Naive thymus-derived CD8-positive, alpha-beta T cell (primary cell): ENCODE measurements at regions not wholly inside any gene's neighbourhood (a gene's known extent, or its start where the extent isn't known, plus 50 kb on each side); places are given as distances from the start of the nearest gene placed in this dataset.

Experiments used
- ATAC-seq, 2 donors: fragments of 150-1000 bp; cut with Tn5 transposase in 1 of 2; sonication (Bioruptor Pico), chemical (Tn5 transposase) in 1 of 2; 1 replicate in 1 of 2; 2 replicates in 1 of 2; pipeline ENCODE4 v1.10.0; 2021; ENCODE audit warnings: mild to moderate bottlenecking in 2 of 2, moderate library complexity in 2 of 2
- POLR2A ChIA-PET: fragments of 350-600 bp; sonication (Branson Sonifier 250); formaldehyde crosslinking; loops from one replicate; lab custom pipeline; 2021; ENCODE audit warnings: antibody characterized with exemption; lab: Charles Lee
- DNase-seq, 10 donors: peaks; one replicate each; pipeline versions ENCODE4 v3.0.0 to v3.0.0-alpha.2; 2020 to 2022
- H3K27ac Mint-ChIP-seq, 10 donors: one replicate each; pipeline ENCODE4 v1.8.0; 2020 to 2022; ENCODE audit warnings: mild to moderate bottlenecking in 10 of 10, mixed read lengths in 10 of 10, moderate library complexity in 4 of 10, inconsistent platforms in 1 of 10
- H3K27me3 Mint-ChIP-seq, 5 donors: one replicate each; pipeline ENCODE4 v1.8.0; 2021 to 2022; ENCODE audit warnings: mixed read lengths in 5 of 5
- H3K36me3 Mint-ChIP-seq, 3 donors: one replicate each; pipeline ENCODE4 v1.8.0; 2020 to 2022; ENCODE audit warnings: mixed read lengths in 3 of 3, mild to moderate bottlenecking in 2 of 3, inconsistent platforms in 1 of 3
- H3K4me1 Mint-ChIP-seq, 4 donors: one replicate each; pipeline ENCODE4 v1.8.0; 2021 to 2022; ENCODE audit warnings: mixed read lengths in 4 of 4
- H3K4me3 Mint-ChIP-seq, 10 donors: one replicate each; pipeline ENCODE4 v1.8.0; 2020 to 2022; ENCODE audit warnings: mild to moderate bottlenecking in 10 of 10, mixed read lengths in 10 of 10, moderate library complexity in 6 of 10, inconsistent platforms in 1 of 10
- H3K9me3 Mint-ChIP-seq, 9 donors: one replicate each; pipeline ENCODE4 v1.8.0; 2020 to 2022; ENCODE audit warnings: mixed read lengths in 9 of 9, mild to moderate bottlenecking in 3 of 9, inconsistent platforms in 1 of 9, moderate library complexity in 1 of 9

DNA sequence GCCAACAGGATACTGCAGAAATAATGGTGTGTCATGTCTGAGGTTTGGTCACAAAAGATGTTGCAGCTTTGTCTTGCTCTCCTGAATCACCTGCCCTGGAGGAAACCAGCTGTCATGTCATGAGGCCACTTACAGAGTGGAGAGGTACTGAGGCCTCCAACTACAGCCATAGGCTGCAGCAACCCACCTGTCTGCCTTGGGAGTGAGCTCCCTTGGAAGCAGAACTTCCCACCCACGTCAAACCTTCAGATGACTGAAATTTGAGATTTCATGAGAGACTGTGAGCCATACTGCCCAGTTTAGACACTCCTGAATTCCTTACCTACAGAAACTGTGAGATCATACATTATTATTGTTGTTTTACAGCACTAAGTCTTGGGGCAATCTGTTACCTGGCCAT is 475.9 kb downstream of the HS3ST3B1 start:
- no peak for ATAC-seq
- Mint-ChIP-seq H3K9me3 (peaks cover 0 to 10% (median 0%) of the 10 kb centered on the region in 9 donors), H3K4me1 (no peaks in the 10 kb centered on the region), H3K36me3 (peaks cover 0 to 5% (median 5%) of the 10 kb centered on the region in 3 donors), H3K27ac (peak overlapping the region in 1 of 10 donors; percentile 7), H3K27me3 (peaks cover 2 to 47% (median 17%) of the 10 kb centered on the region in 5 donors), H3K4me3 (no peak overlapping the region)
- no peak for DNase-seq
- POLR2A ChIA-PET, result no interaction called here

GRCh38 chr17:14775731-14776492 is 475.0 kb downstream of the HS3ST3B1 start:
- Mint-ChIP-seq H3K4me3 (no peak overlapping the region), H3K27me3 (peaks cover 2 to 47% (median 17%) of the 10 kb centered on the region in 5 donors), H3K36me3 (peaks cover 0 to 9% (median 5%) of the 10 kb centered on the region in 3 donors), H3K4me1 (no peaks in the 10 kb centered on the region), H3K9me3 (peaks cover 0 to 10% (median 0%) of the 10 kb centered on the region in 9 donors), H3K27ac (no peak overlapping the region)
- POLR2A ChIA-PET, result no interaction called here
- ATAC-seq (no peak), DNase-seq (no peak)

GRCh38 chr17:14774774-14775173 is 473.9 kb downstream of the HS3ST3B1 start:
- H3K36me3 Mint-ChIP-seq, result peaks cover 0 to 9% (median 6%) of the 10 kb centered on the region in 3 donors
- H3K9me3 Mint-ChIP-seq, result peaks cover 0 to 10% (median 3%) of the 10 kb centered on the region in 9 donors
- H3K27me3 Mint-ChIP-seq, result peaks cover 2 to 44% (median 17%) of the 10 kb centered on the region in 5 donors
- DNase-seq (no peak), ATAC-seq (no peak)
- POLR2A ChIA-PET, result no interaction called here
- H3K4me1 Mint-ChIP-seq, result no peaks in the 10 kb centered on the region
- no peak overlapping the region for H3K27ac Mint-ChIP-seq
- H3K4me3 Mint-ChIP-seq, result no peak overlapping the region

DNA sequence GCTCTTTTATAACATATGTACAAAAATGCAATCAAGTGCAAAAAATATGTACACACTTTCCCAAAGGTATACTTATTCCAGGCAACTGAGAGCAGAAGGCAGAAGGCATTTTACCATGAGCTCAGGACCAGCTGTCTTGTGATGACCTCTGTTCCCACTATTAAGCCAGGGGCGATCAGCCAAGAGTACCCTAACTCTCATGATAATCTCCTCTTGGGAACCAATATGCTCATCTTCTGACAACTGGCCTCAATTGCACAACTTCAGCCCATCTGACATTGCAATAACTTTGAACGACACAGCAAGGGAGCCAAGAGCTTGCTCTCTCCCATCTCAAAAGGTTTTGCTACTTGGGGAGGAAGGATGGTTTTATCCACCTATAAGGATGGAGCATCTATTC is 471.9 kb downstream of the HS3ST3B1 start:
- no peaks in the 10 kb centered on the region for H3K4me1 Mint-ChIP-seq
- ATAC-seq (no peak), DNase-seq (no peak)
- H3K27me3 Mint-ChIP-seq, result peaks cover 2 to 29% (median 16%) of the 10 kb centered on the region in 5 donors
- peaks cover 0 to 20% (median 11%) of the 10 kb centered on the region in 3 donors for H3K36me3 Mint-ChIP-seq
- POLR2A ChIA-PET, result no interaction called here
- no peak overlapping the region for H3K4me3 Mint-ChIP-seq
- no peak overlapping the region for H3K27ac Mint-ChIP-seq
- H3K9me3 Mint-ChIP-seq, result peaks cover 2 to 21% (median 12%) of the 10 kb centered on the region in 9 donors

DNA sequence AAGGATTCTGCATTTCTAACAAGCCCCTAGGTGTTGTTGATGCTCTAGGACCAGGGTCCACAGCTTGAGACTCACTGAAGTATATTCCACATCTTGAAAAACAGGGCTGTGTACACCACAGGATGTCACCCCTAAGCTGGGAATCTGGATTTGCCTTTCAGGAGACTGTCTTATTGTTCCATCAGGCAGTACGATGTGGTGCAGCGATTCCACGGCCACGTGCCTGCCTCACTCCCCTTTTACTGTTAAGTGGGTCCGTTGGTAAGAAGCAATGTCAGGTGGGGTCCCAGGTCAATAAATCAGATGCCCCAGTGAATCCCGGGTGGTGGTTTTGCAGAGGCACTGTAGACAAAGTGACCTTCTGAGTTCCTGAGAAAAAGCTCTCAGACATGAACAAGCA is 470.7 kb downstream of the HS3ST3B1 start:
- Mint-ChIP-seq H3K9me3 (peaks cover 2 to 22% (median 12%) of the 10 kb centered on the region in 9 donors), H3K27me3 (peaks cover 2 to 25% (median 13%) of the 10 kb centered on the region in 5 donors), H3K4me3 (no peak overlapping the region), H3K36me3 (peaks cover 0 to 20% (median 11%) of the 10 kb centered on the region in 3 donors), H3K27ac (no peak overlapping the region), H3K4me1 (no peaks in the 10 kb centered on the region)
- ATAC-seq (no peak), DNase-seq (no peak)
- POLR2A ChIA-PET, result no interaction called here

DNA sequence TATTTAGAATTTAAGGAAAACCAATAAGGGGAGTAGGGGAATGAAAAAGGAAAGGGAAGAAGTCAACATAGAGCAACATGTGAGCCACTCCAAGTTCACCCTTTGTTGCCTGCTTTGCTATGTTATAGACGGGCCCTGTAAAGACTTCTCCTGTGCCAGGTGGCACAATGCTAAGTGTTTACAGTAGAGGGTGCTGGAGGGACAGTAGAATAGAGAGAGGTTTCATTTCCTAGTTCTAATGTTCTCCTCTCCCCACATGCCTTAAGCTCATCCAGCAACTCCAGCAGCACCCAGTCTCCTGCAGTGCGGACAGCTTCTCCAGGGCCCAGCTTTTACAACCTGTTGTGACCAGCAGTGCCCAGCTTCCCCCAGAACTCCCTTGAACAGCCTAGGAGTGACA is 468.0 kb downstream of the HS3ST3B1 start:
- Mint-ChIP-seq H3K4me3 (no peak overlapping the region), H3K9me3 (peaks cover 2 to 21% (median 11%) of the 10 kb centered on the region in 9 donors)

DNA sequence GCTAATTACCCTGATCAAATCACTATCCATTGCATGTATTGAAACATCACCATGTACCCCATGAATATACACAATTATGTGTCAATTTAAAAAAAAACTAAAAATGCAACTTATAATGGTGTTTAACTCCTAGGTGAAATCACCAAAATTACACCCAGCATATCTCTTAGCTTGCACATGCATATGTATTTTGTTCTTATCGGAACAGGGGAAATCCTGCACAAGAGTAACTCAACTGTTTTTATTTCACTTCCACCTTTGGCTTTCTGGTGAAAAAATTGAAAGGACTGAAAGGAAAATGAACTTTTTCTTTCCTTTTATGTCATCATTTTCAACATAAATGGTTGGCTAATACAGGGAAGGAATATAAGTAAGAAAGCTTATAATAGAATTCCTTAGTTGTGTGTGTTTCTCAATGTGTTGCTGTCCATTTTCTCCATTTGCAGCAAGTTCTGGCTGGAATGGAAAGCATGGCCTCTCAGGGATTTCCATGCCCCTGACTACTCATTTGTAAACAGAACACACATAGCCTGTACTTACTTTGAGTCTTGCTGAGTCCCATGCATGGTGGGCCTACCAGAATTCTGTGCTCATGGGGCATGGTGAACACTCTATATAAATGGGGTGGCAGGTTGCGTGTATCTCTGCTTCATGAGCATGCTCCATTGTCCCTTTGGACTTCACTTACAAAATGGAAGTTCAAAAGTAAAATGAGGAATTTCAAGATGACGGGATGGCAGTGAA is 462.0 kb downstream of the HS3ST3B1 start:
- POLR2A ChIA-PET, result no interaction called here
- Mint-ChIP-seq H3K4me1 (peaks cover 0 to 7% (median 0%) of the 10 kb centered on the region in 4 donors), H3K27ac (no peak overlapping the region), H3K4me3 (no peak overlapping the region), H3K36me3 (no peaks in the 10 kb centered on the region), H3K9me3 (peaks cover 0 to 5% (median 0%) of the 10 kb centered on the region in 9 donors), H3K27me3 (peaks cover 0 to 7% (median 0%) of the 10 kb centered on the region in 5 donors)
- DNase-seq, result no peak
- no peak for ATAC-seq

More for the DNA sequence above, 468.0 kb downstream of the HS3ST3B1 start:
- ATAC-seq (no peak), DNase-seq (no peak)
- H3K27ac Mint-ChIP-seq, result no peak overlapping the region
- POLR2A ChIA-PET, result interaction anchor here (0.5 kb wide), 1 partner anchor 1077 kb away, joined by 3 read pairs; no protein-coding TSS in a partner anchor
- peaks cover 0 to 12% (median 2%) of the 10 kb centered on the region in 5 donors for H3K27me3 Mint-ChIP-seq
- H3K4me1 Mint-ChIP-seq, result no peaks in the 10 kb centered on the region
- peaks cover 0 to 16% (median 5%) of the 10 kb centered on the region in 3 donors for H3K36me3 Mint-ChIP-seq

DNA sequence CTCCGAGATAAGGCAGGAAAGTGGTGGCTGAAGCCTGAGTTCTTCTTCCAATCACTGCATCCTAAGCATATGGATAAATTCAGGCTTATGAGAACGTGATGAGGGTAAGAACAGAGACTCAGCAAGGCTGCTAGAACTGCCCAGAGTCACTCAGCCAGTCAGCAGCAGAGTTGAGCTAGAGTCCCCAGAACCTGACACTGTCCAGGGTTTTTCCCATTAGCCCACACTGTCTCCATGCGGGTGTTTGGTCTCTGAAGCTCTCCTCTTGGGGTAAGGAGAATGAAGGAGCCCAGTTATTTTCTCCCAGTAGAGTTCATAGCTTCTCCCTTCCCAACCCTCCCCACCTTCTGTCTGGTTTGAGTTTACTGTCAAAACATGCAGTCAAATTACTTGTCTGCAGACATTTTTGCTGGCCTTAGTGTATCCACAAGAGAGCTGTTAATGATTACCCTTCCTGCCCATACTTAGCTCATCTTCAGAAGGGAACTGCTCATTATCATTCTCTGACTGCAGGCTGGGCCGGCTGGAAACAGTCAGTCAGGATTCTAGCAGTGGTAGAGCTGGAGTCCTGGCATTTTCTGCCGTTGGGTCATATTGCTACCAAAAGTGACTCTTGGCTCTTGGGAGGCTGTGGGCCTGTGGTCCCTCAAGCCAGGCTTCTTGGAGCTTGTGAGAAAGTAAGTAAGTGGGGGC is 460.0 kb downstream of the HS3ST3B1 start:
- H3K4me1 Mint-ChIP-seq, result peaks cover 0 to 8% (median 7%) of the 10 kb centered on the region in 4 donors
- no peak overlapping the region for H3K27ac Mint-ChIP-seq
- DNase-seq (no peak), ATAC-seq (no peak)
- no peaks in the 10 kb centered on the region for H3K9me3 Mint-ChIP-seq
- H3K27me3 Mint-ChIP-seq, result peaks cover 1 to 10% (median 8%) of the 10 kb centered on the region in 5 donors
- H3K4me3 Mint-ChIP-seq, result no peak overlapping the region
- POLR2A ChIA-PET, result no interaction called here
- no peaks in the 10 kb centered on the region for H3K36me3 Mint-ChIP-seq

DNA sequence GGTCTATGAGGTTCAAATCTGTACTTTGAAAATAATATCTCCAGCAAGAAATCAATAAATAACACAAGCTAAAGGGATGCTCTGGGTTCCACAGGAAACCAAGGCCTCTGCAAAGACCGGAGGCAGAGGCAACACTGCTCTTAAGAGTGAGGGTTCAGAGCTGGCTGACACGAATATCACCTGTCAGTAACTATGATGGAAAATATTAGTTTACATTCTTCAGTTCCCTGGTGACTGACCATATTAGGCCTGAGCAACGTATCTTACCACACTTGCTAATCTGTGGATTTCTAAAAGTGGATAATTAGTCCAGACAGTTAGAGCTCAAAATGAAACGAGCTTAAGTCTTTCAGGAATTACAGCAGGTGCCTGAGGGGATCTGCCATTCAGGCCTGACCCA is 459.3 kb downstream of the HS3ST3B1 start:
- DNase-seq, result no peak
- peaks cover 0 to 8% (median 7%) of the 10 kb centered on the region in 4 donors for H3K4me1 Mint-ChIP-seq
- H3K9me3 Mint-ChIP-seq, result no peaks in the 10 kb centered on the region
- H3K36me3 Mint-ChIP-seq, result no peaks in the 10 kb centered on the region
- no peak for ATAC-seq
- POLR2A ChIA-PET, result no interaction called here
- H3K4me3 Mint-ChIP-seq, result no peak overlapping the region
- peaks cover 1 to 10% (median 8%) of the 10 kb centered on the region in 5 donors for H3K27me3 Mint-ChIP-seq
- peak overlapping the region in 1 of 10 donors; percentile 8 for H3K27ac Mint-ChIP-seq

DNA sequence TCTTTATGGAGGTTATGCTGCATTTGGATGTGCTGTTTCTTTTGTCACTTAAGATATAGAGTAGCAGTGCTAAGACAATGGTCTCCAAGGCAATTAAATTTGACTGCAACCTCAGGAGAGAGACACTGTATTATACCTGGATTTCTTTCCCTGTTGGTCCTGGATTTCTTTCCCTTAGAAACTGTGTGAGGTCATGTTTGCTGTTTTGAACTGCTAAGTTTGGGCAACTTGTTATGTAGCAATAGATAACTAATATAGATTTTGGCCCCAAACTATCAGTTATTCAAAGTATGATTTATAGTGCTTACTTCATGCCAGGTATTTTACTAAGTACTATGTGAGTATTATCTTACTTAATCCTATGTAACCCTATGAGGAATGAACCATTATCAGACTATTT is 458.4 kb downstream of the HS3ST3B1 start:
- no peaks in the 10 kb centered on the region for H3K9me3 Mint-ChIP-seq
- H3K27ac Mint-ChIP-seq, result no peak overlapping the region
- no peaks in the 10 kb centered on the region for H3K36me3 Mint-ChIP-seq
- ATAC-seq, result no peak
- H3K4me3 Mint-ChIP-seq, result no peak overlapping the region
- no peak for DNase-seq
- H3K27me3 Mint-ChIP-seq, result peaks cover 1 to 10% (median 8%) of the 10 kb centered on the region in 5 donors
- POLR2A ChIA-PET, result no interaction called here
- peaks cover 0 to 8% (median 7%) of the 10 kb centered on the region in 4 donors for H3K4me1 Mint-ChIP-seq

- DNase-seq (no peak), ATAC-seq (no peak)
- POLR2A ChIA-PET, result no interaction called here
- H3K4me1 Mint-ChIP-seq, result peaks cover 0 to 8% (median 3%) of the 10 kb centered on the region in 4 donors
- H3K9me3 Mint-ChIP-seq, result no peaks in the 10 kb centered on the region
- no peak overlapping the region for H3K4me3 Mint-ChIP-seq
- H3K36me3 Mint-ChIP-seq, result no peaks in the 10 kb centered on the region
- H3K27me3 Mint-ChIP-seq, result peaks cover 1 to 10% (median 8%) of the 10 kb centered on the region in 5 donors
- no peak overlapping the region for H3K27ac Mint-ChIP-seq
These were observed 455.6 kb downstream of the HS3ST3B1 start for GRCh38 chr17:14756479-14756878.

- H3K4me1 Mint-ChIP-seq, result peaks cover 0 to 8% (median 3%) of the 10 kb centered on the region in 4 donors
- POLR2A ChIA-PET, result no interaction called here
- H3K27me3 Mint-ChIP-seq, result peaks cover 1 to 10% (median 8%) of the 10 kb centered on the region in 5 donors
- ATAC-seq (no peak), DNase-seq (no peak)
- no peaks in the 10 kb centered on the region for H3K36me3 Mint-ChIP-seq
- no peak overlapping the region for H3K27ac Mint-ChIP-seq
- no peak overlapping the region for H3K4me3 Mint-ChIP-seq
- H3K9me3 Mint-ChIP-seq, result no peaks in the 10 kb centered on the region
These were observed 454.1 kb downstream of the HS3ST3B1 start for GRCh38 chr17:14755002-14755401.
